ENCODE measurements at regions not wholly inside any gene's neighbourhood (a gene's known extent, or its start where the extent isn't known, plus 50 kb on each side); places are given as distances from the start of the nearest gene placed in this dataset.
A peak's percentile ranks its signal among the peaks of the same experiment; 100 is the strongest.

DNA sequence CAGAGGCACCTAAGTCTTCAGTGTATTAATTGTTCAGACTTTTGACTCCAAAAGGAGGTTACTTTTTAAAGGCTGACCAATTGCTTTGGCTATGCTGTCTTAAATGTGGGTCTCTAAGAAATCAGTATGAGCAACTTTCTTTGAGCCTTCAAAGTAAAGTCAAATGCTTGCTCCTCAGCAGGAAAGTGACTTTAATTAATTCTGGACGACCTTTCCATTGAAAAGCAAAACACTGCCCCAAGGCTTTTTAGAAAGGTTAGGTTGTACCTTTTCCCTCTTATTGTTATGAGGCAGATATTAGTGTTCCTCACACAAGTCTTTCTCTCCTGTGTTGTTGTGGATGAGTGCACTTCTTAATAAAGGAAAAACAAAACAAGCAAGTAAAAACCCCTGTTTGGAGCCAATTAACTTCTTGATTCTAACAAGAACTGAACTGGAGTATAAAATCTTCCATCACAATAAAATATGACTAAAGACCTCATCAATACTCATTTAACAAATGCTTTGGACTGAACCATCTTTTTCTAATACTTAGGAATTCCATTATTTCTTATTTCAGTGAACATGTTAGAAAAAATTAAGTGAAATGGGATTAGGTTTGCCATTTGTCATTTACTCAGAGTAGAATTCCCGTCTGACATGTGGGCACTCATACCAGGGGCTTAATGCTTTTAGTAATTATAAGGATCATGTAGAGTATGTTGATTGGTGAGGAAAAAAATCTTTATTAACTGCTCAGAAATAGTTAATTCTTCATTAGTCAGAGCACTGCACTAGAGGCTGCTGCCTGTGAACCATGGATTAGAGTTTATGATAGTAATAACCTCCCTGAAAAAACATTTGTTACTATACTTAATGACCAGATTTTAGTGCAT, 159.1 kb upstream of the ZNF608 start:
- Histone ChIP-seq H4K20me1 (ENCODE audit: low read depth) (no peaks in the 10 kb centered on the region), H3K9ac (no peak overlapping the region), H3K4me1 (peaks cover 77% of the 10 kb centered on the region), H3F3A (ENCODE audit: low read depth) (peaks cover 59% of the 10 kb centered on the region), H3K9me3 (ENCODE audit: low read depth) (no peaks in the 10 kb centered on the region), H2AFZ (replicated peaks) (no peak overlapping the region), H3K36me3 (no peaks in the 10 kb centered on the region), H3K4me3 (no peak overlapping the region), H3K27ac (peak overlapping the region; percentile 67), H3K4me2 (peak overlapping the region; percentile 54), H3K27me3 (no peaks in the 10 kb centered on the region), H3K79me2 (ENCODE audit: low read depth) (no peaks in the 10 kb centered on the region)
- DNase-seq (ENCODE audit: low spot score) = peak; percentile 42
- peaks cover 92% of the 10 kb centered on the region for H3K4me1 Mint-ChIP-seq
- no peaks in the 10 kb centered on the region for H3K36me3 Mint-ChIP-seq
- peak overlapping the region; percentile 92 for H3K27ac Mint-ChIP-seq
- peak overlapping the region; percentile 18 for H3K4me3 Mint-ChIP-seq
- H3K27me3 Mint-ChIP-seq (ENCODE audit: insufficient read depth, low read depth) = peaks cover 13% of the 10 kb centered on the region
- TF ChIP-seq EZH2 (IDR thresholded peaks at IDR 0.05) = no peak
- peak; percentile 59 for TF ChIP-seq EZH2phosphoT487 (IDR thresholded peaks at IDR 0.05)
- H3K9me3 Mint-ChIP-seq = peaks cover 4% of the 10 kb centered on the region

DNA sequence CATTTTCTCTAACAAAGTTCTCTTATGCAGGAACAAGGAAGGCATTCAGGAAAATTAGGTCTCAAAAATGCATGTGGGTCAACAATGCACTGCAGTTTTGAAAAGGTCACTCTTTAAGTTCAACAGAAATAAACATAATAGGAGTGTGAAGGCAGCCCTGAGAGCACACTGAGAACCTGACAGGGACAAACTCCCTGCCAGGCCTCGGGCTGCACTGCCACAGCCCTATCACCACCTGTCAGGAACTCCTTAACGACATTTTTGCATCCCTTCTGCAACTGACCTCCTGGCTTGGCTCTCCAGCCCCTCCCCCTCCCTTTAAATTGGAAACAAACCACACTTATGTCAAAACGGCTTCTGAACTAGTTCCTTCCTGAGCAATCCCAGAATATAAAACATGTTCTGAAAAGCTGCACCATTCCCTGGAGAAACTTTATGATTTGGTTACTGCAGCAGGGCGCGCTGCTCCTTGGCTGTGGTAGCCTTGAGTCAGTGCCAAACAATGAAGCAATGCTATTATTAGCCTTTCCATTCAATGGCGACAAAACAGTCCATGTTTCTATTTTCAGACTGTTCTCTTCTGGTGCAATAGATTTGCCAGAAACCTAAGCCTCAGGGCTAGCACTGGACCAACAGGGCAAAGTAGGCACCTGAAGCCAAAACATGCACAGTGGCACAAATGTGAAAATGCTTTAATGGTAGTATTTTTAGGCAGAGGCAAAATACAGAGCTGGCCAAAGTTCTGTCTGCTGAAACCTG, 160.1 kb upstream of the ZNF608 start:
- no peaks in the 10 kb centered on the region for H3K79me2 ChIP-seq (ENCODE audit: low read depth)
- Mint-ChIP-seq H3K9me3 (peaks cover 4% of the 10 kb centered on the region), H3K36me3 (no peaks in the 10 kb centered on the region), H3K4me3 (peak overlapping the region; percentile 59), H3K27me3 (ENCODE audit: insufficient read depth, low read depth) (peaks cover 12% of the 10 kb centered on the region), H3K27ac (peak overlapping the region; percentile 92), H3K4me1 (peaks cover 92% of the 10 kb centered on the region)
- H4K20me1 ChIP-seq (ENCODE audit: low read depth) = no peaks in the 10 kb centered on the region
- no peak overlapping the region for H3K4me3 ChIP-seq
- peak; percentile 53 for DNase-seq (ENCODE audit: low spot score)
- peaks cover 59% of the 10 kb centered on the region for H3F3A ChIP-seq (ENCODE audit: low read depth)
- H2AFZ ChIP-seq (replicated peaks) = no peak overlapping the region
- H3K27me3 ChIP-seq = no peaks in the 10 kb centered on the region
- peak overlapping the region; percentile 54 for H3K4me2 ChIP-seq
- H3K36me3 ChIP-seq = no peaks in the 10 kb centered on the region
- TF ChIP-seq EZH2 (IDR thresholded peaks at IDR 0.05) (no peak), EZH2phosphoT487 (IDR thresholded peaks at IDR 0.05) (no peak)
- TF ChIP-seq, protein P1, sequence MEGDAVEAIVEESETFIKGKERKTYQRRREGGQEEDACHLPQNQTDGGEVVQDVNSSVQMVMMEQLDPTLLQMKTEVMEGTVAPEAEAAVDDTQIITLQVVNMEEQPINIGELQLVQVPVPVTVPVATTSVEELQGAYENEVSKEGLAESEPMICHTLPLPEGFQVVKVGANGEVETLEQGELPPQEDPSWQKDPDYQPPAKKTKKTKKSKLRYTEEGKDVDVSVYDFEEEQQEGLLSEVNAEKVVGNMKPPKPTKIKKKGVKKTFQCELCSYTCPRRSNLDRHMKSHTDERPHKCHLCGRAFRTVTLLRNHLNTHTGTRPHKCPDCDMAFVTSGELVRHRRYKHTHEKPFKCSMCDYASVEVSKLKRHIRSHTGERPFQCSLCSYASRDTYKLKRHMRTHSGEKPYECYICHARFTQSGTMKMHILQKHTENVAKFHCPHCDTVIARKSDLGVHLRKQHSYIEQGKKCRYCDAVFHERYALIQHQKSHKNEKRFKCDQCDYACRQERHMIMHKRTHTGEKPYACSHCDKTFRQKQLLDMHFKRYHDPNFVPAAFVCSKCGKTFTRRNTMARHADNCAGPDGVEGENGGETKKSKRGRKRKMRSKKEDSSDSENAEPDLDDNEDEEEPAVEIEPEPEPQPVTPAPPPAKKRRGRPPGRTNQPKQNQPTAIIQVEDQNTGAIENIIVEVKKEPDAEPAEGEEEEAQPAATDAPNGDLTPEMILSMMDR (IDR thresholded peaks at IDR 0.05) = no peak
- no peak overlapping the region for H3K27ac ChIP-seq
- no peak overlapping the region for H3K9ac ChIP-seq
- peaks cover 81% of the 10 kb centered on the region for H3K4me1 ChIP-seq
- no peaks in the 10 kb centered on the region for H3K9me3 ChIP-seq (ENCODE audit: low read depth)

DNA sequence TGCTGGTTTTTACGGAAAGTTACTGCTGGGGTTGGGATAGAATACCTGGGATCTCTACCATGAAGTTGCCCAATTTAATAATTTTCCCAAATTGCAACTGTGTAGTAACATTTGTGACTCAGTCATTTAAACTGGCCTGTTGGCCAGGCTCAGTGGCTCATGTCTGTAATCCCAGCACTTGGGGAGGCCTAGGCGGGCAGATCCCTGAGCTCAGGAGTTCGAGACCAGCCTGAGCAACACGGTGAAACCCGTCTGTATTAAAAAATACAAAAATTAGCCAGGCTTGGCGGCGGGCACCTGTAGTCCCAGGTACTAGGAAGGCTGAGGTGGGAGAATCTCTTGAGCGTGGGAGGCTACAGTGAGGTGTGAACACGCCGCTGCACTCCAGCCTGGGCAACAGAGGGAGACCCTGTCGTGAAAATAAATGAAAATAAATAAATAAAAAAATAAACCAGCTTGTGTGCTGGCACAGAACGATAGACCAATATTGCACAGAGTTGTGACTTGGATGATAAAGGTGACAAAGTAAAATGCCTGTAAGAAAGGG, 160.7 kb upstream of the ZNF608 start:
- Histone ChIP-seq H3F3A (ENCODE audit: low read depth) (peaks cover 59% of the 10 kb centered on the region), H3K4me2 (peak overlapping the region; percentile 54), H3K4me1 (peaks cover 74% of the 10 kb centered on the region), H2AFZ (replicated peaks) (no peak overlapping the region), H3K9ac (no peak overlapping the region), H3K36me3 (no peaks in the 10 kb centered on the region), H3K27ac (no peak overlapping the region), H4K20me1 (ENCODE audit: low read depth) (no peaks in the 10 kb centered on the region), H3K9me3 (ENCODE audit: low read depth) (no peaks in the 10 kb centered on the region), H3K79me2 (ENCODE audit: low read depth) (no peaks in the 10 kb centered on the region), H3K27me3 (no peaks in the 10 kb centered on the region), H3K4me3 (no peak overlapping the region)
- peaks cover 4% of the 10 kb centered on the region for H3K9me3 Mint-ChIP-seq
- no peak overlapping the region for H3K4me3 Mint-ChIP-seq
- H3K27ac Mint-ChIP-seq = peak overlapping the region; percentile 91
- H3K4me1 Mint-ChIP-seq = peaks cover 89% of the 10 kb centered on the region
- no peaks in the 10 kb centered on the region for H3K36me3 Mint-ChIP-seq
- peaks cover 12% of the 10 kb centered on the region for H3K27me3 Mint-ChIP-seq (ENCODE audit: insufficient read depth, low read depth)
- no peak for DNase-seq (ENCODE audit: low spot score)
- TF ChIP-seq EZH2 (IDR thresholded peaks at IDR 0.05) = no peak
- no peak for TF ChIP-seq EZH2phosphoT487 (IDR thresholded peaks at IDR 0.05)
- TF ChIP-seq, protein P1 (IDR thresholded peaks at IDR 0.05) = no peak
